Endothelial cell of umbilical vein (primary cell): ENCODE measurements at regions not wholly inside any gene's neighbourhood (a gene's known extent, or its start where the extent isn't known, plus 50 kb on each side); places are given as distances from the start of the nearest gene placed in this dataset.

Experiments used
- BruUV-seq: library from RNA; stranded (reverse); fragments of 400-500 nt; replicated peaks from 2 replicates; lab custom pipeline; 2021; lab: Mats Ljungman, UMichigan
- CTCF ChIA-PET: fragments of 300-600, 350-600 bp; sonication (Branson Sonifier 250); formaldehyde crosslinking; loops from one replicate; lab custom pipeline; 2021; ENCODE audit warnings: antibody characterized with exemption, inconsistent platforms; lab: Charles Lee
- POLR2A ChIA-PET: fragments of 300-600, 350-600 bp; sonication (Branson Sonifier 250); formaldehyde crosslinking; loops from one replicate; lab custom pipeline; 2021; ENCODE audit warnings: antibody characterized with exemption, inconsistent platforms; lab: Charles Lee
- DNase-seq: peaks from one replicate; pipeline ENCODE4 v3.0.0-alpha.2; 2011; ENCODE audit warnings: low read depth, low spot score
- FAIRE-seq: peaks from 2 replicates; lab custom pipeline; 2011; peaks lifted over from hg19 to GRCh38; lab: Jason Lieb, UNC
- H2AFZ ChIP-seq: 2 replicates; pipeline ENCODE4 v1.6.0; 2012; ENCODE audit warnings: low read depth, low read length, control low read depth, inconsistent platforms
- H3K27ac ChIP-seq: 2 replicates; pipeline ENCODE4 v1.5.1; 2011; ENCODE audit warnings: low read depth, mild to moderate bottlenecking, control low read depth, low read length, moderate library complexity; ENCODE audit not compliant: insufficient read depth
- H3K27me3 ChIP-seq, 2 experiments: 2 replicates each; pipeline versions ENCODE4 v1.6.0 to v1.6.1; 2011; ENCODE audit warnings: low read length in 2 of 2, mixed read lengths in 1 of 2; ENCODE audit not compliant: control insufficient read depth in 2 of 2, insufficient read depth in 2 of 2
- H3K36me3 ChIP-seq, 2 experiments: 2 replicates in 1 of 2; 3 replicates in 1 of 2; pipeline ENCODE4 v1.5.1; 2011; ENCODE audit warnings: low read length in 2 of 2, mild to moderate bottlenecking in 1 of 2, moderate library complexity in 1 of 2; ENCODE audit not compliant: control insufficient read depth in 2 of 2, insufficient read depth in 2 of 2; ENCODE audit errors: extremely low read depth in 1 of 2
- H3K4me1 ChIP-seq: 3 replicates; pipeline ENCODE4 v1.5.1; 2011; ENCODE audit warnings: mild to moderate bottlenecking, low read length; ENCODE audit not compliant: control insufficient read depth, insufficient read depth; ENCODE audit errors: extremely low read depth
- H3K4me2 ChIP-seq: 2 replicates; pipeline ENCODE4 v1.6.1; 2011; ENCODE audit warnings: low read length, control low read depth, mixed read lengths; ENCODE audit not compliant: insufficient read depth
- H3K4me3 ChIP-seq, 3 experiments: fragments of 200-600 bp in 1 of 3; sonication (generic), shearing (Covaris generic) in 1 of 3; replicated peaks in 1 of 3; 2 replicates each; pipeline ENCODE4 v1.5.1; 2011 to 2016; ENCODE audit warnings: control low read depth in 3 of 3, low read length in 3 of 3, mild to moderate bottlenecking in 2 of 3, inconsistent platforms in 1 of 3, low read depth in 1 of 3, moderate library complexity in 1 of 3; ENCODE audit not compliant: insufficient read depth in 1 of 3
- H3K79me2 ChIP-seq: 2 replicates; pipeline ENCODE4 v1.6.0; 2012; ENCODE audit warnings: low read length, inconsistent platforms; ENCODE audit not compliant: control insufficient read depth, insufficient read depth
- H3K9ac ChIP-seq: replicated peaks from 2 replicates; pipeline ENCODE3; 2011; ENCODE audit warnings: low read length, control low read depth; ENCODE audit not compliant: insufficient read depth; ENCODE audit errors: extremely low read depth
- H3K9me1 ChIP-seq: replicated peaks from 3 replicates; pipeline ENCODE4 v1.6.0; 2011; ENCODE audit warnings: mild to moderate bottlenecking, low read length; ENCODE audit not compliant: control insufficient read depth, insufficient read depth; ENCODE audit errors: extremely low read depth
- H3K9me3 ChIP-seq: replicated peaks from 2 replicates; pipeline ENCODE4 v1.5.1; 2012; ENCODE audit warnings: low read length, inconsistent platforms; ENCODE audit not compliant: control insufficient read depth, insufficient read depth
- H4K20me1 ChIP-seq: replicated peaks from 2 replicates; pipeline ENCODE3; 2011; ENCODE audit warnings: mild to moderate bottlenecking, low read length; ENCODE audit not compliant: control insufficient read depth, insufficient read depth; ENCODE audit errors: extremely low read depth
- CTCF ChIP-seq, 2 donors: IDR thresholded peaks; 1 replicate in 1 of 2; 2 replicates in 1 of 2; pipeline ENCODE4 v1.5.1; 2011; ENCODE audit warnings: low read length in 2 of 2, mild to moderate bottlenecking in 2 of 2, moderate library complexity in 2 of 2, control low read depth in 1 of 2, inconsistent platforms in 1 of 2, low read depth in 1 of 2; ENCODE audit not compliant: insufficient read depth in 1 of 2; ENCODE audit errors: extremely low read depth in 1 of 2
- EZH2 ChIP-seq: IDR thresholded peaks from 2 replicates; pipeline ENCODE4 v1.6.1; 2012; ENCODE audit warnings: borderline replicate concordance, low read depth, mild to moderate bottlenecking, moderate library complexity, low read length, inconsistent platforms; ENCODE audit not compliant: severe bottlenecking
- FOS ChIP-seq: IDR thresholded peaks from 2 replicates; pipeline ENCODE4 v1.6.1; 2011; ENCODE audit warnings: mild to moderate bottlenecking, low read length, moderate library complexity, borderline replicate concordance; ENCODE audit not compliant: insufficient read depth
- GATA2 ChIP-seq: IDR thresholded peaks from 2 replicates; pipeline ENCODE4 v1.7.0; 2011; ENCODE audit warnings: low read depth, mild to moderate bottlenecking, moderate library complexity, mixed read lengths, low read length; ENCODE audit not compliant: insufficient read length, insufficient read depth
- JUN ChIP-seq: IDR thresholded peaks from 2 replicates; pipeline ENCODE4 v1.6.1; 2011; ENCODE audit warnings: borderline replicate concordance, low read depth; ENCODE audit not compliant: insufficient read length, insufficient read depth
- MAX ChIP-seq: IDR thresholded peaks from 2 replicates; pipeline ENCODE4 v1.6.1; 2011; ENCODE audit not compliant: insufficient read depth, insufficient read length
- MYC ChIP-seq: IDR thresholded peaks from one replicate; pipeline ENCODE4 v1.6.1; 2011; ENCODE audit warnings: mild to moderate bottlenecking, low read depth, low read length
- POLR2A ChIP-seq: IDR thresholded peaks from 2 replicates; pipeline ENCODE4 v1.6.1; 2012; ENCODE audit warnings: low read depth, mild to moderate bottlenecking, control low read depth, low read length
- POLR2AphosphoS5 ChIP-seq: IDR thresholded peaks from 2 replicates; pipeline ENCODE4 v1.6.1; 2012; ENCODE audit warnings: low read depth, mild to moderate bottlenecking, control low read depth, low read length, moderate library complexity; ENCODE audit not compliant: insufficient read depth
- dilution Hi-C: fragments of 300-500 bp; cut with MboI; formaldehyde crosslinking; loops from one replicate; pipeline ENCODE4 v1.15.0; 2019; ENCODE audit warnings: low sequenced_read_pairs; ENCODE audit not compliant: extremely low pct_ligation_motif_present
- intact Hi-C: fragments of 100-400 bp; cut with micrococcal nuclease; formaldehyde crosslinking; loops from one replicate; pipeline ENCODE4 v1.10.0; 2022

GRCh38 chr9:118883411-118883810, 485.8 kb downstream of the BRINP1 start:
- no peak for TF ChIP-seq POLR2AphosphoS5
- TF ChIP-seq CTCF (IDR thresholded peaks at IDR 0.05; ENCODE audit: extremely low read depth in 1 of 2, insufficient read depth in 1 of 2, low read depth in 1 of 2, low read length in 2 of 2): no peak
- no TSS peak for BruUV-seq
- no peak overlapping the region for H3K27ac ChIP-seq
- no peak overlapping the region for H3K4me2 ChIP-seq
- H3K4me1 ChIP-seq: no peaks in the 10 kb centered on the region
- H3K27me3 ChIP-seq: no peaks in the 10 kb centered on the region
- peaks cover 6% of the 10 kb centered on the region for H3K9me3 ChIP-seq
- no peaks in the 10 kb centered on the region for H4K20me1 ChIP-seq
- H3K79me2 ChIP-seq: no peaks in the 10 kb centered on the region
- no peak overlapping the region for H3K9ac ChIP-seq
- H3K9me1 ChIP-seq: no peaks in the 10 kb centered on the region
- POLR2A ChIA-PET: no interaction called here
- dilution Hi-C loops: no loop called here
- H3K4me3 ChIP-seq: no peak overlapping the region
- CTCF ChIA-PET: no interaction called here
- FAIRE-seq (no peak), DNase-seq (no peak)
- no peak overlapping the region for H2AFZ ChIP-seq
- H3K36me3 ChIP-seq: no peaks in the 10 kb centered on the region
- intact Hi-C loops: no loop called here

GRCh38 chr9:118891213-118891612, 478.0 kb downstream of the BRINP1 start:
- Histone ChIP-seq H2AFZ (no peak overlapping the region), H3K4me3 (no peak overlapping the region), H3K9me3 (peaks cover 2% of the 10 kb centered on the region), H3K36me3 (no peaks in the 10 kb centered on the region), H3K27ac (no peak overlapping the region), H3K79me2 (no peaks in the 10 kb centered on the region), H3K4me2 (no peak overlapping the region), H3K4me1 (no peaks in the 10 kb centered on the region), H3K9ac (no peak overlapping the region), H3K9me1 (no peaks in the 10 kb centered on the region), H4K20me1 (no peaks in the 10 kb centered on the region), H3K27me3 (no peaks in the 10 kb centered on the region)
- ChIA-PET POLR2A (no interaction called here), CTCF (no interaction called here)
- TF ChIP-seq MYC (no peak), JUN (no peak), FOS (no peak), POLR2A (no peak), EZH2 (no peak), GATA2 (no peak), POLR2AphosphoS5 (no peak), CTCF (IDR thresholded peaks at IDR 0.05; ENCODE audit: extremely low read depth in 1 of 2, insufficient read depth in 1 of 2, low read depth in 1 of 2, low read length in 2 of 2) (no peak), MAX (no peak)
- no TSS peak for BruUV-seq
- intact Hi-C loops (no loop called here), dilution Hi-C loops (no loop called here)
- FAIRE-seq: no peak
- no peak for DNase-seq
